Keratinocyte (primary cell): ENCODE measurements at regions not wholly inside any gene's neighbourhood (a gene's known extent, or its start where the extent isn't known, plus 50 kb on each side); places are given as distances from the start of the nearest gene placed in this dataset.

Experiments
- EZH2 ChIP-seq: IDR thresholded peaks from one replicate; pipeline ENCODE4 v1.6.1; 2012; ENCODE audit warnings: inconsistent platforms, mild to moderate bottlenecking, low read length, moderate library complexity
- TF ChIP-seq, protein P1 (sequence below), 3 experiments: IDR thresholded peaks in 1 of 3; conservative IDR thresholded peaks in 1 of 3; optimal IDR thresholded peaks in 1 of 3; 2 replicates in 2 of 3; 3 replicates in 1 of 3; pipeline versions ENCODE3 to v1.5.1; 2011; ENCODE audit warnings: low read length in 3 of 3, mild to moderate bottlenecking in 3 of 3, moderate library complexity in 2 of 3, control low read depth in 1 of 3, inconsistent platforms in 1 of 3; ENCODE audit not compliant: insufficient read depth in 2 of 3; ENCODE audit errors: extremely low read depth in 1 of 3

DNA sequence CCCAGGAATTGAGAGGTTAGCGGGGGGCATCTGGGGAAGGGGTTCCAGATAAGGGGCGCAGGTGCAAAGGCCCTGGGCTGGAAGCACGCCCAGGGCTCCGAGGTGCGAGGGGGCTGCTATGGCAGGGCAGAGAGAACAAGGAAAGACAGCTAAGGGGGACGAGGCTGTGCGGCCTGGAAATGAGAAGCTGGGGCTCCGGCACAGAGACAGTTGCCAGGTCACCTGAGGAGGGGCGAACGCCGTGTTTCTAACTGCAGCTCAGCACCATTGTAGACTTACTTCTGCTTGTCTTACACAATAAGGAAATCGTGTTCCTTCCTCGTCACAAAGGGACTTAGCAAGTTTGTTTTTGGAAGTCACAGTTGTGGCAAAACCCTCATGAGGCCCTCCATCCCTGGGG, 68.9 kb upstream of the TBXT start:
- TF ChIP-seq, protein P1, sequence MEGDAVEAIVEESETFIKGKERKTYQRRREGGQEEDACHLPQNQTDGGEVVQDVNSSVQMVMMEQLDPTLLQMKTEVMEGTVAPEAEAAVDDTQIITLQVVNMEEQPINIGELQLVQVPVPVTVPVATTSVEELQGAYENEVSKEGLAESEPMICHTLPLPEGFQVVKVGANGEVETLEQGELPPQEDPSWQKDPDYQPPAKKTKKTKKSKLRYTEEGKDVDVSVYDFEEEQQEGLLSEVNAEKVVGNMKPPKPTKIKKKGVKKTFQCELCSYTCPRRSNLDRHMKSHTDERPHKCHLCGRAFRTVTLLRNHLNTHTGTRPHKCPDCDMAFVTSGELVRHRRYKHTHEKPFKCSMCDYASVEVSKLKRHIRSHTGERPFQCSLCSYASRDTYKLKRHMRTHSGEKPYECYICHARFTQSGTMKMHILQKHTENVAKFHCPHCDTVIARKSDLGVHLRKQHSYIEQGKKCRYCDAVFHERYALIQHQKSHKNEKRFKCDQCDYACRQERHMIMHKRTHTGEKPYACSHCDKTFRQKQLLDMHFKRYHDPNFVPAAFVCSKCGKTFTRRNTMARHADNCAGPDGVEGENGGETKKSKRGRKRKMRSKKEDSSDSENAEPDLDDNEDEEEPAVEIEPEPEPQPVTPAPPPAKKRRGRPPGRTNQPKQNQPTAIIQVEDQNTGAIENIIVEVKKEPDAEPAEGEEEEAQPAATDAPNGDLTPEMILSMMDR (optimal IDR thresholded peaks at IDR 0.05 in 1 of 3, IDR thresholded peaks at IDR 0.05 in 1 of 3, conservative IDR thresholded peaks at IDR 0.05 in 1 of 3; ENCODE audit: extremely low read depth in 1 of 3, insufficient read depth in 2 of 3, low read length in 3 of 3): no peak
- no peak for TF ChIP-seq EZH2
